ENCODE measurements at regions not wholly inside any gene's neighbourhood (a gene's known extent, or its start where the extent isn't known, plus 50 kb on each side); places are given as distances from the start of the nearest gene placed in this dataset.

GRCh38 chr4:153090670-153091385 is 113.4 kb upstream of the TRIM2 start:
- no peak for TF ChIP-seq CTCF (IDR thresholded peaks at IDR 0.05)
- TF ChIP-seq POLR2A (IDR thresholded peaks at IDR 0.05) = no peak
- TF ChIP-seq POLR2AphosphoS5 (IDR thresholded peaks at IDR 0.05) = no peak
- no peak for TF ChIP-seq EP300 (IDR thresholded peaks at IDR 0.05)

Measured in upper lobe of left lung (tissue), 4 donors.